Erythroblast (primary cell): ENCODE measurements at regions not wholly inside any gene's neighbourhood (a gene's known extent, or its start where the extent isn't known, plus 50 kb on each side); places are given as distances from the start of the nearest gene placed in this dataset.

Source experiments
- GATA1 ChIP-seq: IDR thresholded peaks from 2 replicates; pipeline ENCODE4 v1.6.1; 2011; ENCODE audit warnings: low read depth, mild to moderate bottlenecking, control low read depth, low read length, moderate library complexity
- POLR2A ChIP-seq: IDR thresholded peaks from 2 replicates; pipeline ENCODE4 v1.6.1; 2011; ENCODE audit warnings: mild to moderate bottlenecking, low read length

DNA sequence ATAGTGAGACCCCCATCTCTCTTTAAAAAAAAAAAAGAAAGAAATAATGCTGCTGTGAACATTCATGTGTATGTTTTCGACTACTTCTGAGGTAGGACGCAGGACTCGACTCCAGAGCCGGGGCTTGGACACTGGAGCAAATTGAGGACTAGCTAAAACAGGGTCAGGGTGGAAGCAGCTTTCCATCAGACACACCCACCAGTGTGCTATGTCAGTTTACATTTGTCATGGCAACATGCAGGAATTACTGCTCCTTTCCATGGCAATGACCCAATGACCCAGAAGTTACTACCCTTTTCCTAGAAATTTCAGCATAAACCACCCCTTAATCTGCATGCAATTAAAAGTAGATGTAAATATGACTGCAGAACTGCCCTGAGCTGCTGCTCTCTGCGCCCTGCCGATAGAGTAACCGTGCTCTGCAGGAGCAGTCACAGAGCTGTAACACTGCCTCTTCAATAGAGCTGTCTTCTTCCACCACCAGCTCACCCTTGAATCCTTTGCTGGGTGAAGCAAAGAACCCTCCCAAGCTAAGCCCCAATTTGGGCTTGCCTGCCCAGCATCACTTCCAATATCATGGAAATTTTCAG, 61.6 kb upstream of the ZNF599 start:
- TF ChIP-seq POLR2A: no peak
- no peak for TF ChIP-seq GATA1
